Uterus (tissue), 3 donors: ENCODE measurements at regions not wholly inside any gene's neighbourhood (a gene's known extent, or its start where the extent isn't known, plus 50 kb on each side); places are given as distances from the start of the nearest gene placed in this dataset.

Experiments
- DNase-seq, 2 donors: peaks; one replicate each; pipeline ENCODE4 v3.0.0-alpha.2; 2019 to 2020
- H3K27ac ChIP-seq, 2 donors: fragments of 200-600 bp; sonication (generic); 1 replicate in 1 of 2; 2 replicates in 1 of 2; pipeline ENCODE4 v1.5.1; 2016 to 2018
- H3K27me3 ChIP-seq, 2 donors: fragments of 200-600 bp; sonication (generic); one replicate each; pipeline ENCODE4 v1.5.1; 2018 to 2019; ENCODE audit warnings: control low read depth in 1 of 2
- H3K36me3 ChIP-seq, 2 donors: fragments of 200-600 bp; sonication (generic); one replicate each; pipeline ENCODE4 v1.5.1; 2019; ENCODE audit warnings: control low read depth in 1 of 2
- H3K4me1 ChIP-seq, 2 donors: fragments of 200-600 bp; sonication (generic); one replicate each; pipeline ENCODE4 v1.5.1; 2018 to 2019; ENCODE audit warnings: control low read depth in 1 of 2
- H3K4me3 ChIP-seq, 2 donors: fragments of 200-600 bp; sonication (generic); 1 replicate in 1 of 2; 2 replicates in 1 of 2; pipeline ENCODE4 v1.5.1; 2018 to 2019; ENCODE audit warnings: mild to moderate bottlenecking in 1 of 2
- H3K9me3 ChIP-seq, 2 donors: fragments of 200-600 bp; sonication (generic); one replicate each; pipeline ENCODE4 v1.5.1; 2019; ENCODE audit warnings: control low read depth in 1 of 2
- CTCF ChIP-seq, 4 experiments: fragments of 200-600 bp in 2 of 4; fragments of 450-650 bp in 2 of 4; sonication (generic) in 2 of 4; IDR thresholded peaks; one replicate each; pipeline ENCODE4 v1.5.1; 2016 to 2019; ENCODE audit warnings: antibody characterized with exemption in 4 of 4, mild to moderate bottlenecking in 2 of 4, moderate library complexity in 1 of 4
- POLR2A ChIP-seq, 2 donors: fragments of 450-650 bp; IDR thresholded peaks; one replicate each; pipeline ENCODE4 v1.6.1; 2016; ENCODE audit warnings: antibody characterized with exemption in 2 of 2, mild to moderate bottlenecking in 1 of 2, moderate library complexity in 1 of 2
- intact Hi-C: fragments of 100-400 bp; cut with DNase I; formaldehyde crosslinking; loops from one replicate; pipeline ENCODE4 v1.15.1; 2023; ENCODE audit warnings: low total_unique reads
- donor health status: DM: yes; HTN: yes; CAD: no.

- DNase-seq, result no peak
- H3K27ac ChIP-seq, result no peak overlapping the region
- no peaks in the 10 kb centered on the region for H3K27me3 ChIP-seq
- TF ChIP-seq POLR2A (IDR thresholded peaks at IDR 0.05), result no peak
- no peak for TF ChIP-seq CTCF (IDR thresholded peaks at IDR 0.05)
- H3K4me3 ChIP-seq, result no peak overlapping the region
- H3K4me1 ChIP-seq, result no peaks in the 10 kb centered on the region
- H3K36me3 ChIP-seq, result no peaks in the 10 kb centered on the region
- intact Hi-C loops, result no loop called here
- H3K9me3 ChIP-seq, result no peaks in the 10 kb centered on the region
Observed at GRCh38 chr20:55264703-55265239, 740.5 kb downstream of the CBLN4 start.

GRCh38 chr20:55258559-55258958 lies 746.8 kb downstream of the CBLN4 start:
- Histone ChIP-seq H3K4me1 (no peaks in the 10 kb centered on the region), H3K27me3 (no peaks in the 10 kb centered on the region), H3K36me3 (no peaks in the 10 kb centered on the region), H3K9me3 (no peaks in the 10 kb centered on the region), H3K4me3 (no peak overlapping the region), H3K27ac (no peak overlapping the region)
- DNase-seq, result no peak
- TF ChIP-seq POLR2A (IDR thresholded peaks at IDR 0.05) (no peak), CTCF (IDR thresholded peaks at IDR 0.05) (no peak)
- intact Hi-C loops, result no loop called here

- intact Hi-C loops, result no loop called here
- Histone ChIP-seq H3K4me1 (no peaks in the 10 kb centered on the region), H3K27me3 (no peaks in the 10 kb centered on the region), H3K36me3 (no peaks in the 10 kb centered on the region), H3K9me3 (no peaks in the 10 kb centered on the region), H3K4me3 (no peak overlapping the region), H3K27ac (no peak overlapping the region)
- DNase-seq, result no peak
- TF ChIP-seq CTCF (IDR thresholded peaks at IDR 0.05), result no peak
- no peak for TF ChIP-seq POLR2A (IDR thresholded peaks at IDR 0.05)
Observed at GRCh38 chr20:55255016-55255415, 750.3 kb downstream of the CBLN4 start.

GRCh38 chr20:55253781-55254180 lies 751.5 kb downstream of the CBLN4 start:
- Histone ChIP-seq H3K4me1 (no peaks in the 10 kb centered on the region), H3K4me3 (no peak overlapping the region), H3K9me3 (no peaks in the 10 kb centered on the region), H3K27ac (no peak overlapping the region), H3K36me3 (no peaks in the 10 kb centered on the region), H3K27me3 (no peaks in the 10 kb centered on the region)
- intact Hi-C loops, result no loop called here
- TF ChIP-seq POLR2A (IDR thresholded peaks at IDR 0.05), result no peak
- TF ChIP-seq CTCF (IDR thresholded peaks at IDR 0.05), result no peak
- no peak for DNase-seq

- TF ChIP-seq CTCF (IDR thresholded peaks at IDR 0.05) (no peak), POLR2A (IDR thresholded peaks at IDR 0.05) (no peak)
- H3K9me3 ChIP-seq, result no peaks in the 10 kb centered on the region
- no peak overlapping the region for H3K27ac ChIP-seq
- intact Hi-C loops, result no loop called here
- H3K4me3 ChIP-seq, result no peak overlapping the region
- no peaks in the 10 kb centered on the region for H3K4me1 ChIP-seq
- no peak for DNase-seq
- no peaks in the 10 kb centered on the region for H3K27me3 ChIP-seq
- no peaks in the 10 kb centered on the region for H3K36me3 ChIP-seq
Observed at GRCh38 chr20:55252521-55252920, 752.8 kb downstream of the CBLN4 start.
